CD4-positive, alpha-beta T cell treated with Interleukin-10 for 1 hour (primary cell): ENCODE measurements at regions not wholly inside any gene's neighbourhood (a gene's known extent, or its start where the extent isn't known, plus 50 kb on each side); places are given as distances from the start of the nearest gene placed in this dataset.
"Not testable (repeated sequence)": the region's sequence is repeated elsewhere in the genome, so short reads cannot be mapped to it uniquely, and the experiment has no call there.

ENCODE experiments used
- DNase-seq: peaks from one replicate; pipeline ENCODE4 v3.0.0-alpha.2; 2020

DNA sequence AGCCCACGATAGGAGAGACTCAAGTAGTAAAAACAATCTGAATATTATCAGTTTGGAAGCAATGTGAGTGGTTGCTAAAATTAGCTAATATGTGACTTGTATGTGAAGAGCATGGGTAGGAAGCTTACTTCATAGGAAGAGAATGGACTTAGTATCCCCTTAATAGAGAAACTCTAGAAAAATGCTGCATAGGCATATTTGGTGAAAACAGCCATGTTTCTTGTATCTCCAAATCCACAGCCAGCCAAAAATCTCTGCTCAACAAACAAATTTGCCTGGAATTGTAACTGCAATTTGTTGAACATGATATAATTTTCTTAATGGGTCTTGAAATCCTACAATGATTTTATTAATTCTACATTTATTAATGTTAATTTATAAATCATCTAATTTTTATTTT, 1252.9 kb upstream of the TMEM132C start:
- DNase-seq, result no peak

GRCh38 chr12:127024791-127025190, 1242.2 kb upstream of the TMEM132C start:
- DNase-seq, result no peak

GRCh38 chr12:127025545-127025944, 1241.4 kb upstream of the TMEM132C start:
- DNase-seq, result no peak

DNA sequence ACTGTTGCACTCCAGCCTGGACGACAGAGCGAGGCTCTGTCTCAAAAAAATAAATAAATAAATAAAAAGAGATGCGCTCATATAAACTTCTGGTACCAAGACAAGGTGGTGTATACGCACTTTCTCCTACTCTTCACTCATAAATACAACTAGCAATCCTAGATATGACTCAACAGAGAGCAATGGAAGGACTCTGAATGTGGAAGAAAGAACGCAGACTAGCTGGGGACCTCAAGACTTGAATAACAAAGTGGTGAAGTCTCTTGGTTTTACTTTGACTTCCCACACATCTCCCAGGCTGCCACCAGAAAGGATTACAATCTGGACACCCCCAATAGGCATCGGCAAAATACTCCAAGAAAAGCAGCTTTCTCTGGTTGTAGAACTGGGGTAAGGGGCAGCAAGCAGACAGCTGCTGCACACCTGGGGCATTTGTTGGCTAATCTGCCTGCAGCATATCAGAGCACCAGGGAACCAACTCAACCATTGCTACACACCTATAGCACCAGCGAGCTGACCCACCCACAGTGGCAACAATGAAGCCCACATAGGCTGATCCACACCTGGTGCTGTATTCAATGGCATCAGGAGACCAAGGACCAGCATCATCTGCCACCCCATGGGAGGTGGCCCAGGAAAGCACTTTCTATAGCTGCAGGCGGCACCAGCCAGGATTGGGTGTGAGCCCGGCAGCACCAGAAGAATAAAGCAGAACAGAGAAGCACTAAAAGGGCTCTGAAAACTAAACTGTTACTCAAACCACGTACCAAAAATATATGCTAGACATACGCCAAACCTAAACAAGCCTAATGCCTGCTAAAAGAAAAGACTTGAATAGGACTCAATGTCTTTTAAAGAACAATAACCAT, 1231.7 kb upstream of the TMEM132C start:
- DNase-seq, result no peak

DNA sequence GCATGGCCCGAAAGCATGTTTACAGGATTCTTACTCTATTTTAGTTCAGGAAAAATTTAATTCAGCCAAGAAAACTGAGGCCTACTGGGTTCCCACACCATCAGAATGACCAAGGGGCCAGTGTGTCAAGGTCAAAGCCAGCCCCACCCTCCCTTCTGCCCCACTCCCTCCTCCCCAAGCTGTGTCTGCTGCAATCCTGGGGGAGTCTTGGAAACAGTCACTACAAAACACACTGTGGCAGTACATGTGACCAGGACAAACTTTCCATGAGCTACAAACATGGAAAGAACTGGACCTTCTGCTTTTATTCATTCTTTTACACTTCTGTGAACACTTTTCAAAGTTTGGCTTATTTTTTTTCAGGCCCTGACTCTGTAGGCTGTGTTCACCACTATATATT, 1228.8 kb upstream of the TMEM132C start:
- DNase-seq, result no peak

DNA sequence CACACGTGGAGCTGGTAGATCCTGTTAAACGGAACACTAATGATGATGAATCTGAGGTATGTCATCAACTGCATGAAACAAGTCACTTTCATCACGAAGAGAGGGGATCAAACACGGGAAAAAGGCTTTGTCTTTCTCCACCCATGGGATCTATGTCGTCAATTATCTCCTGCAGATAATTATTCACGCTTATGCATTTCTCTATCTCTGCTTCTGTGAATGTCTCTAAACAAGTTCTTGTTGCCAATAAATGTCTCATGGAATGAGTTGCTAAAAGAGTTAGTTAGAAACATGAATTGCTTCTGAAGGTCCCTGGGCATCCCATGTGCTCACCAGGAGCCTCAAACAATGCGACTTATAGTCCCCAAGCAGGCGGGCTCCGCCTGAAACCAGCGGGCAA, 1228.2 kb upstream of the TMEM132C start:
- DNase-seq, result no peak

- no peak for DNase-seq
These were observed 1224.9 kb upstream of the TMEM132C start for GRCh38 chr12:127041985-127042625.

- DNase-seq, result no peak
These were observed 1223.2 kb upstream of the TMEM132C start for GRCh38 chr12:127043731-127044130.

- no peak for DNase-seq
These were observed 1222.1 kb upstream of the TMEM132C start for GRCh38 chr12:127044836-127045235.

- no peak for DNase-seq
These were observed 1220.5 kb upstream of the TMEM132C start for GRCh38 chr12:127046467-127046866.

- no peak for DNase-seq
These were observed 1218.9 kb upstream of the TMEM132C start for GRCh38 chr12:127048057-127048456.

DNA sequence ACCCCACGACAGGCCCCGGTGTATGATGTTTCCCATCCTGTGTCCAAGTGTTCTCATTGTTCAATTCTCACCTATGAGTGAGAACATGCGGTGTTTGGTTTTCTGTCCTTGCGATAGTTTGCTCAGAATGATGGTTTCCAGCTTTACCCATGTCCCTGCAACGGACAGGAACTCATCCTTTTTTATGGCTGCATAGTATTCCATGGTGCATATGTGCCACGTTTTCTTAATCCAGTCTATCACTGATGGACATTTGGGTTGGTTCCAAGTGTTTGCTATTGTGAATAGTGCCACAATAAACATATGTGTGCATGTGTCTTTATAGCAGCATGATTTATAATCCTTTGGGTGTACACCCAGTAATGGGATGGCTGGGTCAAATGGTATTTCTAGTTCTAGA, 1218.4 kb upstream of the TMEM132C start:
- DNase-seq, result not testable (repeated sequence)

DNA sequence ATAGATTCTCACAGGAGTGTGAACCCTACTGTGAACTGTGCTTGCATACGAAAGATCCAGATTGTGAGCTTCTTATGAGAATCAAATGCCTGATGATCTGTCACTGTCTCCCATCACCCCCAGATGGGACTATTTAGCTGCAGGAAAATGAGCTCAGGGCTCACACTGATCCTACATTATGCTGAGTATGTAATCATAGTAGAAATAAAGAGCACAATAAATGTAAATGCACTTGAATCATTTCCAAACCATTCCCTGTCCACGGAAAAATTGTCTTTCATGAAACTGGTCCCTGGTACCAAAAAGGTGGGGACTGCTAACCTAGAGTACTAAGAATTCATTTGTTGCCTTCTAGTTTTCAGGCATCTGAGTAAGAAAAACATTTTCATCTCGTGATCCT, 1215.8 kb upstream of the TMEM132C start:
- DNase-seq, result no peak

DNA sequence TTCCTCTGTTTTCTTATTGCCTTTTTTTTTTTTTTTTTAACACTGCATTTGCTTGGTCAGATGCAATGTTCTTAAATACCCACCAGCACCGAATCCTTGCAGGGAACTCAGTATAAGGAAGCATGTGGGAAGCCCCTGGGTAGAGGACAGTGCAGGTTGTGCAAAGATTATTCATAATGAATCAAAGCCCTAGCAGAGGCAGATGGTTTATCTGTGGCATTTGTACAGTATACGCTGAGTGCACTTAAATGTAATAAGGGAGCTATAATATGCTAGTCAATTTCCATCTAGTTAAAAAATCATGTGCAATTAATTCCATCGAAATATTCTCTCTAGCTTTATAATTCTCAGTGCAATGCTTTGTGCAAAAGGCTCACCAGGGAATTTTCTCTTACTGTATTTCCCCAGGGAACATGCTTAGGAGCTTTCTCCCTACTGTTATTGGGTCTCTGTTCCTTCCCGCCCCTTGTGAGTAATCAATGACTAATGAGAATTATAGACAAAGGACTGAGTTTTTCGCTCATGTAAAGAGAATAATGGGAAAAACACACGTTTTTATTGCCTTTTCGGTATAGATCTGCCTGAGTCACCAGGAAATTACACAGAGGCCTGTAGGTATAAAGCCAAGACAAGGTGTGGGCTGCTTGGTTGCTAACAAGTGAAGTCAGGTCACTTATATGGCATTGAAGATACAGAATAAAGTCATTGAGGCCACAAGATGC, 1214.3 kb upstream of the TMEM132C start:
- DNase-seq, result no peak

GRCh38 chr12:127054531-127054930, 1212.4 kb upstream of the TMEM132C start:
- DNase-seq, result no peak

DNA sequence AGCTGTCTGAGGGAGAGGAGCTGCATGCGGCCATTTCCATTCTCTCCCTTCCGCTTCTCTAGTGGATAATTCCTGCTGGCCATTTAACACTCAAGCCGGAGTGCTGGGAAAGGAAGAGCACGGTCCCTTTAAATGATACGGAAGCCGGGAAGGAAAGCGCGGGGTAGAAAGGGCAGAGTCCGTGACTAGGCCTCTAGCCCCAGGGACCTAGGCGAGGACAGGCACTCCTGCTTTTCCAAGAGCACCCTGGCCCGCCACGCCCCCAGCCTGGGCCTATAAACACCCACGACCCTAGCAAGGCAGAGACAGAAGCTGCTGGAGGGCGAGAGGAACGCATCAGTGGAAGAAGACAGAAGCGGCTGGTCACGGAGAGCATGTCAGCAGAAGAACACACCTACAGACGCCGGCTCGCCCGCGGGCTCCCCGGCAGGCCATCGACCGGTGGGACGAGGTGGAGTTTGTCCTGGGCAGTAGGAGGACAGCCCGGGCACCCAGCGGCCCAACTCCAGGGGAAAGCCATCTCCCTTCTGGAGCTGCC, 1206.6 kb upstream of the TMEM132C start:
- no peak for DNase-seq

- DNase-seq, result no peak
These were observed 1206.0 kb upstream of the TMEM132C start for GRCh38 chr12:127060933-127061332.

DNA sequence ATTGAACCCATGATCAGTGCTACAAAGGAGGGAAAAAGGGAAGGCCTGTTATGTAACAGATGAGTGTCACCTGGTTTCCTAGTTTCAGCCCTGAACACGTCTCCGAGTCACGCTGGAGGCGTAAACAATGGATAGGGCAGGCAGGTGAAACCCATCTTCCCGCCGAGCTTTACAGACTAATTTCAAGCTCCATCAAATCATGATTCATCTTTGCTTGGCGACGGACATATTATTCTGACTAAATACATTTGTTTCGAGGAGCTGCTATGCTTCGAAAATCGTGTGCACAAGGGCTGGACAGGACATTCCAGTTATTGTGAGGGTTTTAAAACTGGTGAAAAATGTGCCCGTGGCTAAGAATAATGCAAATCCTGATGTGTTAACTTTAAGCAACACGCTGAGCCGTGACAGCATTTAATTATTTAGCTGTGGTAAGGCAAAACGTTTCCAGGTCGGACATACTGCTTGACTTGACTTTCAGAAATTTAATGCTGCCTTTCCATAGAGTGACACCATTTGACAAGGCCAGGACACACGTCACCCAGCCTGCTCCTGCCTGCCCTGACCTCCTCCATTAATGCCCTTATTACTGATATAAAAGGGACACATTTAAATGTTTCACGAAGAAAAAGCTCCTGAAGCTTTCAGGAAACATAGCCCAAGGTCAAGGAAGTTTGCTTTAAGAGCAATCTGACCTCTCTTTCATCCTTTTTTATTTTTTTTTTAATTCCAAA, 1203.5 kb upstream of the TMEM132C start:
- DNase-seq, result no peak

DNA sequence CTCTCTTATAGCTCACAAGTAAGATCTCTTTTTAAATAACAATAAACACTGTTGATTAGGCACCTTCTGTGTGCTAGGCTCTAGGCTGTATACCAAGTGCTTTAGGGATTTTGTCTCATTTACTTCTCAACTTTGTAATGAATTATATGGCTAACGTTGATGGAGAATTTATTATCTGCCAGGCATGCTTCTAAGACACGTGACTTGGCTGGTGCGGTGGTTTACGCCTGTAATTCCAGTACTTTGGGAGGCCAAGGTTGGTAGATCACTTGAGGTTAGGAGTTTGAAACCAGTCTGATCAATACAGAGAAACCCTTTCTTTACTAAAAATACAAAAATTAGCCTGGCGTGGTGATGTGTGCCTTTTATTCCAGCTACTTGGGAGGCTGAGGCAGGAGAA, 1202.8 kb upstream of the TMEM132C start:
- no peak for DNase-seq

DNA sequence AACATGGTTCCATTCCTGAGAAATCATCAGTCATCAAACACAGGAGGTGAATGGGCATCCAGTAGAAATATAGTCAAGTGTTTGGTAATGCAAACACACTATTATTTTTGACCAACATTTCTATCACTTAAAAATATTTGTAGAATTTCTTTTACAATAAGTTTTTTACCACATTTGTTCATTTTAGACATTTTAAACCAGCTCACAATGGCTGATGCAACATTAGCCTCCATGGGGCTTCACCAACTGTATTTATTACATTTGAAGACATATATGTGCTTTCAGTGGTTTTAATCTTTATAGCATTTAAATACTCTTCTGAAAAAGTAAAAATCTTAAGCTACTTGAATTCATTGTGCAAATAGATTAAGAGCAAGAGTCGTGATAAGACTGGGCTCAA, 1201.4 kb upstream of the TMEM132C start:
- DNase-seq, result no peak

GRCh38 chr12:127070515-127071157, 1196.3 kb upstream of the TMEM132C start:
- DNase-seq, result no peak

DNA sequence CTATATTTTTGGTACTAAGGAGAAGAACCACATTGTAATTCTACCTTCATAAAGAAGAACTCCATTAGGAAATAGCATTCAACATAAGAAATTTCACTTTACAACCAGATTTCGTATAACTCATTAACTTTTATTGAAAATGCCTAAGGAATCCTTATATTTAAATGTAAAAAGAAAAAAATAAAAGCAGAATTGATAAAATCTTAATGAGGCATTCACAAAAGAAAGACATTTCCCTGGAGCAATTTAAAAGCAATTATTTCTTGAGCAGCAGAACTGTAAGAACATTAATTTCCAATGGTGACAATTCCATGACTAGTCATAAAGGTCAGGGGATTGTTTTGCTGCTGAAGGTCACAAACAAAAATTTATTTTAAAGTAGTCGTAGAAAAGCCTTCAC, 1192.8 kb upstream of the TMEM132C start:
- DNase-seq, result no peak
